HL-60/S4 treated with phorbol 12-myristate 13-acetate at 8.2 ng/mL for 4 days and 3 days (cell line): ENCODE measurements at regions not wholly inside any gene's neighbourhood (a gene's known extent, or its start where the extent isn't known, plus 50 kb on each side); places are given as distances from the start of the nearest gene placed in this dataset.

ENCODE experiments used
- in situ Hi-C: fragments of 300-500 bp; cut with MboI; formaldehyde crosslinking; loops from 2 replicates; pipeline ENCODE4 v1.15.0; 2022; ENCODE audit warnings: low sequenced_read_pairs

- in situ Hi-C loops: no loop called here
Measured at GRCh38 chr12:28814246-28814645, 334.8 kb upstream of the FAR2 start.

GRCh38 chr12:28817524-28817923 lies 331.6 kb upstream of the FAR2 start:
- in situ Hi-C loops: no loop called here

- in situ Hi-C loops: no loop called here
Measured at GRCh38 chr12:28824193-28824846, 324.8 kb upstream of the FAR2 start.

GRCh38 chr12:28824849-28825248 lies 324.2 kb upstream of the FAR2 start:
- in situ Hi-C loops: no loop called here

GRCh38 chr12:28826766-28827165 lies 322.3 kb upstream of the FAR2 start:
- in situ Hi-C loops: no loop called here

GRCh38 chr12:28827861-28828260 lies 321.2 kb upstream of the FAR2 start:
- in situ Hi-C loops: no loop called here

- in situ Hi-C loops: no loop called here
Measured at GRCh38 chr12:28828318-28828717, 320.8 kb upstream of the FAR2 start.

- in situ Hi-C loops: no loop called here
Measured at GRCh38 chr12:28830491-28830890, 318.6 kb upstream of the FAR2 start.

- in situ Hi-C loops: no loop called here
Measured at GRCh38 chr12:28844718-28845117, 304.4 kb upstream of the FAR2 start.

- in situ Hi-C loops: loop anchor here (25.0 kb wide), 1 partner anchor 1114 kb away; no protein-coding TSS in a partner anchor
Measured at GRCh38 chr12:28851781-28852180, 297.3 kb upstream of the FAR2 start.

GRCh38 chr12:28855761-28856310 lies 293.2 kb upstream of the FAR2 start:
- in situ Hi-C loops: loop anchor here (25.0 kb wide), 1 partner anchor 1119 kb away; no protein-coding TSS in a partner anchor

- in situ Hi-C loops: loop anchor here (25.0 kb wide), 1 partner anchor 1120 kb away; no protein-coding TSS in a partner anchor
Measured at GRCh38 chr12:28857369-28857768, 291.7 kb upstream of the FAR2 start.

GRCh38 chr12:28859551-28859950 lies 289.5 kb upstream of the FAR2 start:
- in situ Hi-C loops: loop anchor here (25.0 kb wide), 1 partner anchor 1122 kb away; no protein-coding TSS in a partner anchor

GRCh38 chr12:28865776-28866175 lies 283.3 kb upstream of the FAR2 start:
- in situ Hi-C loops: loop anchor here (25.0 kb wide), 1 partner anchor 1128 kb away; no protein-coding TSS in a partner anchor

GRCh38 chr12:28866296-28866695 lies 282.8 kb upstream of the FAR2 start:
- in situ Hi-C loops: loop anchor here (25.0 kb wide), 1 partner anchor 1129 kb away; no protein-coding TSS in a partner anchor

- in situ Hi-C loops: loop anchor here (25.0 kb wide), 1 partner anchor 1130 kb away; no protein-coding TSS in a partner anchor
Measured at GRCh38 chr12:28866715-28867503, 282.2 kb upstream of the FAR2 start.

- in situ Hi-C loops: loop anchor here (25.0 kb wide), 1 partner anchor 1131 kb away; no protein-coding TSS in a partner anchor
Measured at GRCh38 chr12:28868414-28868813, 280.7 kb upstream of the FAR2 start.

- in situ Hi-C loops: loop anchor here (25.0 kb wide), 1 partner anchor 1132 kb away; no protein-coding TSS in a partner anchor
Measured at GRCh38 chr12:28869197-28869596, 279.9 kb upstream of the FAR2 start.

- in situ Hi-C loops: loop anchor here (25.0 kb wide), 1 partner anchor 1134 kb away; no protein-coding TSS in a partner anchor
Measured at GRCh38 chr12:28870839-28871440, 278.1 kb upstream of the FAR2 start.

- in situ Hi-C loops: loop anchor here (25.0 kb wide), 1 partner anchor 1135 kb away; no protein-coding TSS in a partner anchor
Measured at GRCh38 chr12:28872654-28873268, 276.3 kb upstream of the FAR2 start.
